ENCODE measurements at regions not wholly inside any gene's neighbourhood (a gene's known extent, or its start where the extent isn't known, plus 50 kb on each side); places are given as distances from the start of the nearest gene placed in this dataset.

- Histone ChIP-seq H3K4me3 (ENCODE audit: low read depth in 2 of 2, low read length in 1 of 2) (no peak overlapping the region), H3K27me3 (ENCODE audit: insufficient read depth) (no peaks in the 10 kb centered on the region), H3K36me3 (replicated peaks in 1 of 2; ENCODE audit: control insufficient read depth in 1 of 2, insufficient read depth in 2 of 2, low read length in 1 of 2) (no peaks in the 10 kb centered on the region), H3K9me3 (no peaks in the 10 kb centered on the region), H3K4me2 (no peak overlapping the region), H3K9ac (no peak overlapping the region), H3F3A (replicated peaks; ENCODE audit: insufficient read depth) (no peaks in the 10 kb centered on the region), H3K4me1 (ENCODE audit: control insufficient read depth in 1 of 2, insufficient read depth in 2 of 2, low read depth in 1 of 2, low read length in 1 of 2) (peaks cover 0 to 8% of the 10 kb centered on the region in 2 experiments; a peak in 1 of 4 replicates), H3K79me2 (ENCODE audit: insufficient read depth) (no peaks in the 10 kb centered on the region), H4K20me1 (ENCODE audit: insufficient read depth) (no peaks in the 10 kb centered on the region), H3K9me2 (no peaks in the 10 kb centered on the region), H3K27ac (ENCODE audit: low read depth in 2 of 2, low read length in 1 of 2) (peak overlapping the region in 1 of 2 experiments; percentile 47; a peak in 1 of 4 replicates), H2AFZ (ENCODE audit: low read depth) (no peak overlapping the region)
- no peak for DNase-seq
- CTCF ChIA-PET: no interaction called here
- WGBS (ENCODE audit: low lambda C conversion rate): 5% methylated on average over 2 of the region's 2 CpGs
- POLR2A ChIA-PET: no interaction called here
- TF ChIP-seq GABPA (IDR thresholded peaks at IDR 0.05; ENCODE audit: low read depth) (no peak), CTCF (IDR thresholded peaks at IDR 0.05) (no peak), RFX5 (IDR thresholded peaks at IDR 0.05; ENCODE audit: low read length) (no peak), TEAD4 (IDR thresholded peaks at IDR 0.05; ENCODE audit: borderline replicate concordance, insufficient read depth) (no peak), USF2 (IDR thresholded peaks at IDR 0.05; ENCODE audit: borderline replicate concordance, low read depth, low read length) (no peak), MAX (IDR thresholded peaks at IDR 0.05; ENCODE audit: low read depth) (no peak), POLR2AphosphoS5 (IDR thresholded peaks at IDR 0.05; ENCODE audit: low read depth, low read length) (no peak), ELF1 (IDR thresholded peaks at IDR 0.05) (no peak), REST (IDR thresholded peaks at IDR 0.05; ENCODE audit: low read depth, low read length) (no peak), TCF12 (IDR thresholded peaks at IDR 0.05) (no peak)
Observed at GRCh38 chr6:54060286-54060685, 51.0 kb upstream of the MLIP start.

Small RNA genes in the stretch of these regions (small RNA-seq; reads per million reads assigned to genes)
- 0 reads per million in 7 experiments for gene ERHP2
